Esophagus (tissue), 2 donors: ENCODE measurements at regions not wholly inside any gene's neighbourhood (a gene's known extent, or its start where the extent isn't known, plus 50 kb on each side); places are given as distances from the start of the nearest gene placed in this dataset.

Experiments used
- H3K27ac ChIP-seq, 2 donors: one replicate each; pipeline ENCODE4 v1.5.1; 2013; ENCODE audit warnings: low read depth in 2 of 2, mild to moderate bottlenecking in 2 of 2, inconsistent platforms in 1 of 2, low read length in 1 of 2, moderate library complexity in 1 of 2
- H3K27me3 ChIP-seq, 2 donors: one replicate each; pipeline ENCODE4 v1.6.1; 2013; ENCODE audit warnings: low read length in 2 of 2, control low read depth in 1 of 2, mild to moderate bottlenecking in 1 of 2; ENCODE audit not compliant: insufficient read depth in 2 of 2, control insufficient read depth in 1 of 2
- H3K36me3 ChIP-seq, 2 donors: one replicate each; pipeline ENCODE4 v1.6.1; 2013; ENCODE audit warnings: low read length in 1 of 2; ENCODE audit not compliant: control insufficient read depth in 2 of 2, insufficient read depth in 2 of 2
- H3K4me1 ChIP-seq, 2 donors: one replicate each; pipeline ENCODE4 v1.6.1; 2013; ENCODE audit warnings: low read length in 1 of 2; ENCODE audit not compliant: control insufficient read depth in 2 of 2, insufficient read depth in 2 of 2
- H3K4me3 ChIP-seq, 2 donors: one replicate each; pipeline ENCODE4 v1.5.1; 2013; ENCODE audit warnings: low read length in 2 of 2, mild to moderate bottlenecking in 2 of 2, low read depth in 1 of 2, moderate library complexity in 1 of 2
- H3K9me3 ChIP-seq, 2 donors: one replicate each; pipeline ENCODE4 v1.6.1; 2013; ENCODE audit warnings: mild to moderate bottlenecking in 2 of 2, low read depth in 1 of 2, low read length in 1 of 2, moderate library complexity in 1 of 2; ENCODE audit not compliant: control insufficient read depth in 2 of 2, insufficient read depth in 1 of 2
- WGBS, 2 donors: extraction: QIAGEN DNeasy Blood & Tissue Kit; methylation state at CpG; one replicate each; pipeline ENCODE4 v1.1.7; 2013; 5-methylcytosine and 5-hydroxymethylcytosine counted together
- donor health status: healthy with polysubstance abuse.
- donor health status: Bipolar disorder and iron deficiency.

GRCh38 chr2:120898961-120899750 lies 163.5 kb downstream of the GLI2 start:
- Histone ChIP-seq H3K9me3 (no peaks in the 10 kb centered on the region), H3K27me3 (no peaks in the 10 kb centered on the region), H3K4me1 (no peaks in the 10 kb centered on the region), H3K36me3 (no peaks in the 10 kb centered on the region), H3K27ac (no peak overlapping the region), H3K4me3 (no peak overlapping the region)
- 69 to 78% methylated on average over 18 of the region's 18 CpGs for WGBS, 2 donors

- no peaks in the 10 kb centered on the region for H3K27me3 ChIP-seq
- H3K9me3 ChIP-seq, result no peaks in the 10 kb centered on the region
- no peaks in the 10 kb centered on the region for H3K36me3 ChIP-seq
- no peaks in the 10 kb centered on the region for H3K4me1 ChIP-seq
- WGBS, 2 donors, result 83 to 87% methylated on average over 6 of the region's 6 CpGs
- no peak overlapping the region for H3K4me3 ChIP-seq
- H3K27ac ChIP-seq, result no peak overlapping the region
Observed at GRCh38 chr2:120899771-120900170, 164.1 kb downstream of the GLI2 start.

- no peak overlapping the region for H3K4me3 ChIP-seq
- WGBS, 2 donors, result 74% methylated on average over 7 of the region's 7 CpGs
Observed at GRCh38 chr2:120901201-120901600, 165.5 kb downstream of the GLI2 start.

GRCh38 chr2:120902592-120902991 lies 166.9 kb downstream of the GLI2 start:
- H3K27ac ChIP-seq, result no peak overlapping the region
- H3K9me3 ChIP-seq, result no peaks in the 10 kb centered on the region
- no peaks in the 10 kb centered on the region for H3K4me1 ChIP-seq
- no peak overlapping the region for H3K4me3 ChIP-seq
- no peaks in the 10 kb centered on the region for H3K36me3 ChIP-seq
- 65 to 66% methylated on average over 2 of the region's 2 CpGs for WGBS, 2 donors
- no peaks in the 10 kb centered on the region for H3K27me3 ChIP-seq

More at GRCh38 chr2:120901201-120901600, 165.5 kb downstream of the GLI2 start:
- Histone ChIP-seq H3K27me3 (no peaks in the 10 kb centered on the region), H3K27ac (no peak overlapping the region), H3K36me3 (no peaks in the 10 kb centered on the region), H3K4me1 (no peaks in the 10 kb centered on the region), H3K9me3 (no peaks in the 10 kb centered on the region)

GRCh38 chr2:120904379-120904778 lies 168.7 kb downstream of the GLI2 start:
- peaks cover 0 to 2% of the 10 kb centered on the region in 2 donors for H3K9me3 ChIP-seq
- H3K27ac ChIP-seq, result no peak overlapping the region
- no peaks in the 10 kb centered on the region for H3K4me1 ChIP-seq
- no peak overlapping the region for H3K4me3 ChIP-seq
- H3K27me3 ChIP-seq, result no peaks in the 10 kb centered on the region
- 72 to 79% methylated on average over 8 of the region's 8 CpGs for WGBS, 2 donors
- no peaks in the 10 kb centered on the region for H3K36me3 ChIP-seq

- Histone ChIP-seq H3K9me3 (peaks cover 0 to 2% of the 10 kb centered on the region in 2 donors), H3K4me3 (no peak overlapping the region), H3K4me1 (no peaks in the 10 kb centered on the region), H3K27ac (no peak overlapping the region), H3K36me3 (no peaks in the 10 kb centered on the region), H3K27me3 (no peaks in the 10 kb centered on the region)
- WGBS, 2 donors, result 50 to 60% methylated on average over 5 of the region's 5 CpGs
Observed at GRCh38 chr2:120904830-120905234, 169.2 kb downstream of the GLI2 start.

- H3K36me3 ChIP-seq, result no peaks in the 10 kb centered on the region
- no peak overlapping the region for H3K27ac ChIP-seq
- H3K9me3 ChIP-seq, result peaks cover 0 to 2% of the 10 kb centered on the region in 2 donors
- no peak overlapping the region for H3K4me3 ChIP-seq
- WGBS, 2 donors, result 77 to 79% methylated on average over 5 of the region's 5 CpGs
- H3K27me3 ChIP-seq, result no peaks in the 10 kb centered on the region
- H3K4me1 ChIP-seq, result no peaks in the 10 kb centered on the region
Observed at GRCh38 chr2:120905298-120905697, 169.6 kb downstream of the GLI2 start.

- no peaks in the 10 kb centered on the region for H3K4me1 ChIP-seq
- 86 to 88% methylated on average over 18 to 19 of the region's 19 CpGs for WGBS, 2 donors
- H3K9me3 ChIP-seq, result peaks cover 0 to 2% of the 10 kb centered on the region in 2 donors
Observed at GRCh38 chr2:120905824-120906571, 170.3 kb downstream of the GLI2 start.

GRCh38 chr2:120906914-120907313 lies 171.2 kb downstream of the GLI2 start:
- Histone ChIP-seq H3K4me3 (no peak overlapping the region), H3K36me3 (no peaks in the 10 kb centered on the region), H3K4me1 (peaks cover 0 to 8% of the 10 kb centered on the region in 2 donors), H3K27ac (no peak overlapping the region), H3K27me3 (no peaks in the 10 kb centered on the region), H3K9me3 (peaks cover 0 to 2% of the 10 kb centered on the region in 2 donors)
- 92 to 93% methylated on average over 6 of the region's 6 CpGs for WGBS, 2 donors

More at GRCh38 chr2:120905824-120906571, 170.3 kb downstream of the GLI2 start:
- no peaks in the 10 kb centered on the region for H3K36me3 ChIP-seq
- H3K4me3 ChIP-seq, result no peak overlapping the region
- no peaks in the 10 kb centered on the region for H3K27me3 ChIP-seq
- no peak overlapping the region for H3K27ac ChIP-seq
